BLaER1 (cell line): ENCODE measurements at regions not wholly inside any gene's neighbourhood (a gene's known extent, or its start where the extent isn't known, plus 50 kb on each side); places are given as distances from the start of the nearest gene placed in this dataset.

Experiments used
- H3K27ac ChIP-seq: shearing (Covaris generic); formaldehyde crosslinking; 2 replicates; pipeline ENCODE4 v1.8.1; 2022
- H3K27me3 ChIP-seq: shearing (Covaris generic); formaldehyde crosslinking; 2 replicates; pipeline ENCODE4 v1.8.1; 2022
- H3K36me3 ChIP-seq: shearing (Covaris generic); formaldehyde crosslinking; 2 replicates; pipeline ENCODE4 v1.8.1; 2022
- H3K4me1 ChIP-seq: shearing (Covaris generic); formaldehyde crosslinking; 2 replicates; pipeline ENCODE4 v1.8.1; 2022
- H3K4me2 ChIP-seq: shearing (Covaris generic); formaldehyde crosslinking; 2 replicates; pipeline ENCODE4 v1.8.1; 2022
- H3K4me3 ChIP-seq: shearing (Covaris generic); formaldehyde crosslinking; 2 replicates; pipeline ENCODE4 v1.8.1; 2022
- H3K9ac ChIP-seq: shearing (Covaris generic); formaldehyde crosslinking; 2 replicates; pipeline ENCODE4 v1.8.1; 2022
- H3K9me3 ChIP-seq: shearing (Covaris generic); formaldehyde crosslinking; 2 replicates; pipeline ENCODE4 v1.8.1; 2022
- H4K20me1 ChIP-seq: shearing (Covaris generic); formaldehyde crosslinking; 2 replicates; pipeline ENCODE4 v1.8.1; 2022
- Cebpa-rat ChIP-seq: shearing (Covaris generic); IDR thresholded peaks from 2 replicates; pipeline ENCODE4 v1.8.1; 2022

GRCh38 chr18:10076502-10077030 lies 162.8 kb downstream of the VAPA start:
- no peaks in the 10 kb centered on the region for H3K36me3 ChIP-seq
- H3K27ac ChIP-seq: no peak overlapping the region
- H3K4me2 ChIP-seq: no peak overlapping the region
- no peak for TF ChIP-seq Cebpa-rat
- H4K20me1 ChIP-seq: no peaks in the 10 kb centered on the region
- H3K9ac ChIP-seq: no peak overlapping the region
- H3K9me3 ChIP-seq: peaks cover 13% of the 10 kb centered on the region
- H3K4me1 ChIP-seq: peaks cover 36% of the 10 kb centered on the region
- H3K27me3 ChIP-seq: no peaks in the 10 kb centered on the region
- H3K4me3 ChIP-seq: no peak overlapping the region

- Histone ChIP-seq H3K36me3 (no peaks in the 10 kb centered on the region), H3K9ac (no peak overlapping the region), H3K4me3 (no peak overlapping the region), H4K20me1 (no peaks in the 10 kb centered on the region), H3K4me1 (peaks cover 21% of the 10 kb centered on the region), H3K9me3 (peaks cover 27% of the 10 kb centered on the region), H3K27ac (no peak overlapping the region), H3K27me3 (no peaks in the 10 kb centered on the region), H3K4me2 (no peak overlapping the region)
- TF ChIP-seq Cebpa-rat: no peak
These were observed 164.2 kb downstream of the VAPA start for GRCh38 chr18:10077986-10078385.

- Histone ChIP-seq H3K27ac (no peak overlapping the region), H3K4me3 (no peak overlapping the region), H3K36me3 (0 out of 2 replicates have a peak, but pooled peaks cover 6% of the 10 kb centered on the region), H3K4me1 (no peaks in the 10 kb centered on the region), H4K20me1 (no peaks in the 10 kb centered on the region), H3K27me3 (no peaks in the 10 kb centered on the region), H3K9ac (no peak overlapping the region), H3K4me2 (no peak overlapping the region), H3K9me3 (peaks cover 50% of the 10 kb centered on the region)
- no peak for TF ChIP-seq Cebpa-rat
These were observed 166.6 kb downstream of the VAPA start for GRCh38 chr18:10080372-10080771.

GRCh38 chr18:10081492-10081891 lies 167.7 kb downstream of the VAPA start:
- H3K9ac ChIP-seq: no peak overlapping the region
- no peaks in the 10 kb centered on the region for H3K27me3 ChIP-seq
- TF ChIP-seq Cebpa-rat: no peak
- no peak overlapping the region for H3K4me2 ChIP-seq
- H3K4me3 ChIP-seq: no peak overlapping the region
- no peak overlapping the region for H3K27ac ChIP-seq
- no peaks in the 10 kb centered on the region for H4K20me1 ChIP-seq
- no peaks in the 10 kb centered on the region for H3K4me1 ChIP-seq
- peaks cover 50% of the 10 kb centered on the region for H3K9me3 ChIP-seq
- 0 out of 2 replicates have a peak, but pooled peaks cover 6% of the 10 kb centered on the region for H3K36me3 ChIP-seq

- Histone ChIP-seq H3K4me2 (no peak overlapping the region), H3K4me3 (no peak overlapping the region), H3K4me1 (peaks cover 18% of the 10 kb centered on the region), H3K9ac (no peak overlapping the region), H3K9me3 (peaks cover 49% of the 10 kb centered on the region), H3K27ac (no peak overlapping the region), H3K36me3 (0 out of 2 replicates have a peak, but pooled peaks cover 6% of the 10 kb centered on the region), H3K27me3 (no peaks in the 10 kb centered on the region), H4K20me1 (no peaks in the 10 kb centered on the region)
- TF ChIP-seq Cebpa-rat: no peak
These were observed 171.6 kb downstream of the VAPA start for GRCh38 chr18:10085416-10085815.

- TF ChIP-seq Cebpa-rat: no peak
- Histone ChIP-seq H3K9ac (no peak overlapping the region), H3K27me3 (no peaks in the 10 kb centered on the region), H4K20me1 (no peaks in the 10 kb centered on the region), H3K27ac (no peak overlapping the region), H3K36me3 (0 out of 2 replicates have a peak, but pooled peaks cover 6% of the 10 kb centered on the region), H3K4me1 (peaks cover 22% of the 10 kb centered on the region), H3K4me3 (no peak overlapping the region), H3K9me3 (peaks cover 44% of the 10 kb centered on the region), H3K4me2 (no peak overlapping the region)
These were observed 172.1 kb downstream of the VAPA start for GRCh38 chr18:10085876-10086275.

- Histone ChIP-seq H3K9ac (no peak overlapping the region), H3K27me3 (no peaks in the 10 kb centered on the region), H3K4me3 (no peak overlapping the region), H3K27ac (no peak overlapping the region), H4K20me1 (no peaks in the 10 kb centered on the region), H3K4me1 (peaks cover 30% of the 10 kb centered on the region), H3K9me3 (peaks cover 36% of the 10 kb centered on the region), H3K4me2 (no peak overlapping the region), H3K36me3 (0 out of 2 replicates have a peak, but pooled peaks cover 6% of the 10 kb centered on the region)
- no peak for TF ChIP-seq Cebpa-rat
These were observed 172.8 kb downstream of the VAPA start for GRCh38 chr18:10086458-10087210.

- H3K27ac ChIP-seq: no peak overlapping the region
- no peaks in the 10 kb centered on the region for H3K36me3 ChIP-seq
- 0 out of 2 replicates have a peak overlapping the region, but pooled peaks have one; percentile 82 for H3K4me2 ChIP-seq
- no peak for TF ChIP-seq Cebpa-rat
- H3K9me3 ChIP-seq: peaks cover 15% of the 10 kb centered on the region
- H4K20me1 ChIP-seq: no peaks in the 10 kb centered on the region
- no peak overlapping the region for H3K4me3 ChIP-seq
- H3K27me3 ChIP-seq: no peaks in the 10 kb centered on the region
- H3K9ac ChIP-seq: no peak overlapping the region
- peaks cover 30% of the 10 kb centered on the region for H3K4me1 ChIP-seq
These were observed 174.9 kb downstream of the VAPA start for GRCh38 chr18:10088734-10089133.

GRCh38 chr18:10089881-10090280 lies 176.1 kb downstream of the VAPA start:
- H3K27me3 ChIP-seq: no peaks in the 10 kb centered on the region

GRCh38 chr18:10090668-10091067 lies 176.9 kb downstream of the VAPA start:
- Histone ChIP-seq H3K27ac (peak overlapping the region; percentile 28; the same call in 1 of the 2 replicates), H3K4me2 (peak overlapping the region; percentile 82), H3K4me3 (no peak overlapping the region), H3K36me3 (no peaks in the 10 kb centered on the region), H4K20me1 (no peaks in the 10 kb centered on the region), H3K27me3 (no peaks in the 10 kb centered on the region), H3K9ac (no peak overlapping the region), H3K9me3 (no peaks in the 10 kb centered on the region), H3K4me1 (peaks cover 30% of the 10 kb centered on the region)
- no peak for TF ChIP-seq Cebpa-rat

More at GRCh38 chr18:10089881-10090280, 176.1 kb downstream of the VAPA start:
- Histone ChIP-seq H3K4me1 (peaks cover 30% of the 10 kb centered on the region), H3K27ac (peak overlapping the region; percentile 28; the same call in 1 of the 2 replicates), H3K36me3 (no peaks in the 10 kb centered on the region), H3K9me3 (peaks cover 4% of the 10 kb centered on the region; the same call in 1 of the 2 replicates), H3K9ac (peak overlapping the region; percentile 9; the same call in 1 of the 2 replicates), H3K4me2 (peak overlapping the region; percentile 82), H4K20me1 (no peaks in the 10 kb centered on the region), H3K4me3 (0 out of 2 replicates have a peak overlapping the region, but pooled peaks have one; percentile 4)
- TF ChIP-seq Cebpa-rat: no peak
